ENCODE measurements at regions not wholly inside any gene's neighbourhood (a gene's known extent, or its start where the extent isn't known, plus 50 kb on each side); places are given as distances from the start of the nearest gene placed in this dataset.

DNA sequence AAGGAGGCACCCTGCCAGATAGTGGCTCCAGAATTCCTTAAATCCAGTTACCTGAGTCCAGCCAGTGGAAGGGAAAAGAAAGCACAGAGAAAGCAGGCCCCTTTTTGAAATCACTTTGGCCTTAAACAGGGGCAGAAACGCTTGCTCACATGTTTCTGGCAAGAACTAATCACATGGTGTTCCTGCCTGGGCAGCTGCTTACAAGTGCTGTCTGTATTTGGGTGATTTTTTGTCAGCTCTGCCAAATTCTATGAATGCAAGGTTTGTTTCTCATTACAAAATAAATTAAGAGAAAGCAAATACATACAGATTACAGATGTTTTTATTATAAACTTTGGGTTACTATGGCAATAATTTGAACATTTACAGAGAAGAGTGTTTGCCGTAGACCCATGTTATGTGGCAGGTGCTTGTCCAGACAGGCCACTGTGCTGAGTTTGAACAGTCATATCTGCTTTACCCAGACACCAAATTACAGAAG is 1237.8 kb downstream of the SLITRK5 start:
- Histone ChIP-seq H3K4me2 (no peak overlapping the region), H3F3A (ENCODE audit: low read depth) (no peaks in the 10 kb centered on the region), H3K27me3 (no peaks in the 10 kb centered on the region), H3K9ac (no peak overlapping the region), H3K4me3 (no peak overlapping the region), H2AFZ (replicated peaks) (peak overlapping the region; percentile 48), H3K4me1 (peaks cover 4% of the 10 kb centered on the region), H3K9me3 (ENCODE audit: low read depth) (no peaks in the 10 kb centered on the region), H4K20me1 (ENCODE audit: low read depth) (no peaks in the 10 kb centered on the region), H3K79me2 (ENCODE audit: low read depth) (no peaks in the 10 kb centered on the region), H3K27ac (no peak overlapping the region), H3K36me3 (no peaks in the 10 kb centered on the region)
- no peak overlapping the region for H3K27ac Mint-ChIP-seq
- H3K4me1 Mint-ChIP-seq, result no peaks in the 10 kb centered on the region
- no peak overlapping the region for H3K4me3 Mint-ChIP-seq
- H3K9me3 Mint-ChIP-seq, result no peaks in the 10 kb centered on the region
- peaks cover 2% of the 10 kb centered on the region for H3K27me3 Mint-ChIP-seq (ENCODE audit: insufficient read depth, low read depth)
- no peaks in the 10 kb centered on the region for H3K36me3 Mint-ChIP-seq
- no peak for TF ChIP-seq EZH2 (IDR thresholded peaks at IDR 0.05)
- TF ChIP-seq, protein P1, sequence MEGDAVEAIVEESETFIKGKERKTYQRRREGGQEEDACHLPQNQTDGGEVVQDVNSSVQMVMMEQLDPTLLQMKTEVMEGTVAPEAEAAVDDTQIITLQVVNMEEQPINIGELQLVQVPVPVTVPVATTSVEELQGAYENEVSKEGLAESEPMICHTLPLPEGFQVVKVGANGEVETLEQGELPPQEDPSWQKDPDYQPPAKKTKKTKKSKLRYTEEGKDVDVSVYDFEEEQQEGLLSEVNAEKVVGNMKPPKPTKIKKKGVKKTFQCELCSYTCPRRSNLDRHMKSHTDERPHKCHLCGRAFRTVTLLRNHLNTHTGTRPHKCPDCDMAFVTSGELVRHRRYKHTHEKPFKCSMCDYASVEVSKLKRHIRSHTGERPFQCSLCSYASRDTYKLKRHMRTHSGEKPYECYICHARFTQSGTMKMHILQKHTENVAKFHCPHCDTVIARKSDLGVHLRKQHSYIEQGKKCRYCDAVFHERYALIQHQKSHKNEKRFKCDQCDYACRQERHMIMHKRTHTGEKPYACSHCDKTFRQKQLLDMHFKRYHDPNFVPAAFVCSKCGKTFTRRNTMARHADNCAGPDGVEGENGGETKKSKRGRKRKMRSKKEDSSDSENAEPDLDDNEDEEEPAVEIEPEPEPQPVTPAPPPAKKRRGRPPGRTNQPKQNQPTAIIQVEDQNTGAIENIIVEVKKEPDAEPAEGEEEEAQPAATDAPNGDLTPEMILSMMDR (IDR thresholded peaks at IDR 0.05), result no peak
- no peak for TF ChIP-seq EZH2phosphoT487 (IDR thresholded peaks at IDR 0.05)
- peak; percentile 4 for DNase-seq (ENCODE audit: low spot score)

- Histone ChIP-seq H3K4me1 (no peaks in the 10 kb centered on the region), H3K9ac (no peak overlapping the region), H3K9me3 (ENCODE audit: low read depth) (no peaks in the 10 kb centered on the region), H2AFZ (replicated peaks) (no peak overlapping the region), H3K4me2 (no peak overlapping the region), H3K4me3 (no peak overlapping the region), H3K36me3 (no peaks in the 10 kb centered on the region), H3F3A (ENCODE audit: low read depth) (no peaks in the 10 kb centered on the region), H3K79me2 (ENCODE audit: low read depth) (no peaks in the 10 kb centered on the region), H3K27me3 (no peaks in the 10 kb centered on the region), H3K27ac (no peak overlapping the region), H4K20me1 (ENCODE audit: low read depth) (no peaks in the 10 kb centered on the region)
- no peak overlapping the region for H3K27ac Mint-ChIP-seq
- no peaks in the 10 kb centered on the region for H3K27me3 Mint-ChIP-seq (ENCODE audit: insufficient read depth, low read depth)
- no peak for DNase-seq (ENCODE audit: low spot score)
- no peaks in the 10 kb centered on the region for H3K36me3 Mint-ChIP-seq
- H3K9me3 Mint-ChIP-seq, result no peaks in the 10 kb centered on the region
- H3K4me3 Mint-ChIP-seq, result no peak overlapping the region
- TF ChIP-seq, protein P1 (IDR thresholded peaks at IDR 0.05), result no peak
- TF ChIP-seq EZH2 (IDR thresholded peaks at IDR 0.05) (no peak), EZH2phosphoT487 (IDR thresholded peaks at IDR 0.05) (no peak)
- H3K4me1 Mint-ChIP-seq, result peaks cover 4% of the 10 kb centered on the region
These were observed 1248.9 kb downstream of the SLITRK5 start for GRCh38 chr13:88919970-88920628.

DNA sequence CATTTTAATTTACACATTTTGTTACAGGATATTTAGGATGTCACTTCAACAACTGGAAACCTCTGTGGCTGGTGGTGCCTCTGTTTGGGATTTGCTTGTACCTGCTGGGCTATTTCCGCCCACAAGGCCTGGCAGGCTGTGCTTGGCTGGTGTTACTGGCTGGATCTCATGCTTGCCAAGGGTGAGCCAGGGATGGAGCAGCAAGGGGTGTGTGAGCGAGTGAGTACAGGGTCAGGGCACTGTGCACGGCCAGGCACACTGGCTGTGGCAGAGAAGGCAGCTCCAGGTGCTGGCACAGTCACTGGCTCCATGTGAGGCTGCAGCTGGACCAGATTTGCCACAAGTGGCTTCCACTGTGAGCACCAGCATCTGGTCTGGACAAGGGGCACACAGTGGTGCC is 1254.8 kb downstream of the SLITRK5 start:
- Histone ChIP-seq H3K36me3 (no peaks in the 10 kb centered on the region), H2AFZ (replicated peaks) (peak overlapping the region; percentile 50), H3K4me2 (no peak overlapping the region), H3K4me3 (no peak overlapping the region), H3K27me3 (no peaks in the 10 kb centered on the region), H4K20me1 (ENCODE audit: low read depth) (no peaks in the 10 kb centered on the region), H3K4me1 (no peaks in the 10 kb centered on the region), H3K9me3 (ENCODE audit: low read depth) (no peaks in the 10 kb centered on the region), H3K9ac (no peak overlapping the region), H3K79me2 (ENCODE audit: low read depth) (no peaks in the 10 kb centered on the region), H3F3A (ENCODE audit: low read depth) (no peaks in the 10 kb centered on the region), H3K27ac (no peak overlapping the region)
- H3K36me3 Mint-ChIP-seq, result no peaks in the 10 kb centered on the region
- DNase-seq (ENCODE audit: low spot score), result no peak
- peak overlapping the region; percentile 79 for H3K27ac Mint-ChIP-seq
- no peaks in the 10 kb centered on the region for H3K9me3 Mint-ChIP-seq
- no peak overlapping the region for H3K4me3 Mint-ChIP-seq
- no peaks in the 10 kb centered on the region for H3K27me3 Mint-ChIP-seq (ENCODE audit: insufficient read depth, low read depth)
- TF ChIP-seq EZH2 (IDR thresholded peaks at IDR 0.05), result no peak
- TF ChIP-seq EZH2phosphoT487 (IDR thresholded peaks at IDR 0.05), result no peak
- TF ChIP-seq, protein P1 (IDR thresholded peaks at IDR 0.05), result no peak
- peaks cover 4% of the 10 kb centered on the region for H3K4me1 Mint-ChIP-seq

Data from neural progenitor cell (in vitro differentiated cells).